GM12878 (cell line): ENCODE measurements at regions not wholly inside any gene's neighbourhood (a gene's known extent, or its start where the extent isn't known, plus 50 kb on each side); places are given as distances from the start of the nearest gene placed in this dataset.

Source experiments
- ATAC-seq: fragments of 200-7000 bp; cut with Tn5 transposase; 3 replicates; pipeline ENCODE4 v1.9.1; 2020; ENCODE audit warnings: mild to moderate bottlenecking, moderate library complexity
- BruUV-seq: library from RNA; stranded (reverse); fragments of 400-500 nt; replicated peaks from 2 replicates; lab custom pipeline; 2021; lab: Mats Ljungman, UMichigan
- CTCF ChIA-PET: fragments of 300-600 bp; sonication (Branson Sonifier 250); formaldehyde crosslinking; extraction: SDS; loops from one replicate; lab custom pipeline; 2021; ENCODE audit warnings: inconsistent platforms; lab: Yijun Ruan, JAX
- POLR2A ChIA-PET: fragments of 350-600 bp; formaldehyde crosslinking; extraction: SDS; loops from one replicate; lab custom pipeline; 2021; ENCODE audit warnings: inconsistent platforms; lab: Charles Lee
- RAD21 ChIA-PET: fragments of 300-600 bp; sonication (Branson Sonifier 250); formaldehyde crosslinking; loops from one replicate; lab custom pipeline; 2023; ENCODE audit warnings: antibody characterized with exemption; ENCODE audit not compliant: unreplicated experiment; lab: Charles Lee
- SMC1A ChIA-PET: fragments of 300-600 bp; sonication (Branson Sonifier 250); formaldehyde crosslinking; loops from one replicate; lab custom pipeline; 2023; ENCODE audit not compliant: unreplicated experiment, uncharacterized antibody; lab: Charles Lee
- DNase-seq: peaks from one replicate; pipeline ENCODE4 v3.0.0-alpha.2; 2011; ENCODE audit warnings: low read depth, low spot score
- FAIRE-seq: peaks from 3 replicates; lab custom pipeline; 2011; peaks lifted over from hg19 to GRCh38; lab: Jason Lieb, UNC
- H2AFZ ChIP-seq: 2 replicates; pipeline ENCODE4 v1.6.0; 2011; ENCODE audit warnings: low read depth, low read length, control low read depth; ENCODE audit not compliant: control insufficient read depth
- H3K27ac ChIP-seq: 2 replicates; pipeline ENCODE4 v1.5.1; 2011; ENCODE audit warnings: control low read depth; ENCODE audit not compliant: control insufficient read depth, insufficient read depth
- H3K27me3 ChIP-seq, 2 experiments: replicated peaks in 1 of 2; 2 replicates each; pipeline versions ENCODE4 v1.6.0 to v1.6.1; 2011; ENCODE audit warnings: low read length in 1 of 2; ENCODE audit not compliant: control insufficient read depth in 2 of 2, insufficient read depth in 2 of 2
- H3K36me3 ChIP-seq, 2 experiments: 2 replicates each; pipeline ENCODE4 v1.5.1; 2011; ENCODE audit warnings: low read length in 1 of 2; ENCODE audit not compliant: control insufficient read depth in 2 of 2, insufficient read depth in 2 of 2
- H3K4me1 ChIP-seq: 2 replicates; pipeline ENCODE4 v1.6.1; 2011; ENCODE audit warnings: mild to moderate bottlenecking, low read length, moderate library complexity, mixed read lengths; ENCODE audit not compliant: control insufficient read depth, insufficient read depth
- H3K4me2 ChIP-seq: 2 replicates; pipeline ENCODE4 v1.6.0; 2011; ENCODE audit warnings: control low read depth; ENCODE audit not compliant: control insufficient read depth, insufficient read depth
- H3K4me3 ChIP-seq: fragments of 200-600 bp; sonication (generic); 2 replicates; pipeline ENCODE4 v1.5.1; 2016
- H3K79me2 ChIP-seq: 2 replicates; pipeline ENCODE4 v1.6.0; 2011; ENCODE audit warnings: low read length; ENCODE audit not compliant: control insufficient read depth, insufficient read depth
- H3K9ac ChIP-seq: 2 replicates; pipeline ENCODE4 v1.8.0; 2011; ENCODE audit warnings: low read length, control low read depth, mixed read lengths; ENCODE audit not compliant: control insufficient read depth, insufficient read depth
- H3K9me3 ChIP-seq: replicated peaks from 3 replicates; pipeline ENCODE4 v1.5.1; 2011; ENCODE audit warnings: mild to moderate bottlenecking, low read length; ENCODE audit not compliant: control insufficient read depth, insufficient read depth
- H4K20me1 ChIP-seq: 2 replicates; pipeline ENCODE4 v1.6.0; 2011; ENCODE audit not compliant: control insufficient read depth, insufficient read depth
- ETV6 ChIP-seq, 2 experiments: fragments of 450-650 bp in 1 of 2; IDR thresholded peaks in 1 of 2; conservative IDR thresholded peaks in 1 of 2; 2 replicates each; pipeline ENCODE4 v1.6.1; 2014; ENCODE audit warnings: antibody characterized with exemption in 1 of 2, borderline replicate concordance in 1 of 2, low read depth in 1 of 2, mild to moderate bottlenecking in 1 of 2, moderate library complexity in 1 of 2
- HDGF ChIP-seq: fragments of 450-650 bp; IDR thresholded peaks from 2 replicates; pipeline ENCODE4 v1.6.1; 2016; ENCODE audit warnings: antibody characterized with exemption
- IKZF1 ChIP-seq: fragments of 450-650 bp; conservative IDR thresholded peaks from 2 replicates; pipeline ENCODE4 v1.6.1; 2017; ENCODE audit warnings: antibody characterized with exemption, mild to moderate bottlenecking
- SREBF1 ChIP-seq: IDR thresholded peaks from 2 replicates; pipeline ENCODE4 v1.6.1; 2012; ENCODE audit warnings: mild to moderate bottlenecking, low read length
- TAF1 ChIP-seq: IDR thresholded peaks from 2 replicates; pipeline ENCODE4 v1.6.1; 2011; ENCODE audit warnings: mild to moderate bottlenecking, low read depth, low read length, borderline replicate concordance
- USF2 ChIP-seq: IDR thresholded peaks from 2 replicates; pipeline ENCODE4 v1.6.1; 2011; ENCODE audit warnings: low read depth, low read length, improper control_type of control experiment, borderline replicate concordance
- WGBS: methylation state at CpG from one replicate; pipeline ENCODE4 v1.1.6; 2016; ENCODE audit warnings: low lambda C conversion rate; ENCODE audit not compliant: insufficient replicate concordance, insufficient coverage; ENCODE audit errors: missing lambda C conversion rate; 5-methylcytosine and 5-hydroxymethylcytosine counted together
- in situ Hi-C: fragments of 300-500 bp; cut with MboI; formaldehyde crosslinking; loops from 9 replicates; pipeline ENCODE4 v1.14.3; 2018; ENCODE audit warnings: mixed read lengths
- intact Hi-C: fragments of 100-400 bp; cut with micrococcal nuclease; formaldehyde crosslinking; loops from one replicate; pipeline ENCODE4 v1.14.2; 2022; ENCODE audit not compliant: unreplicated experiment
- TF ChIP-seq, protein P1 (sequence below): fragments of 450-650 bp; IDR thresholded peaks from 2 replicates; pipeline ENCODE4 v1.6.1; 2017; ENCODE audit warnings: mild to moderate bottlenecking, moderate library complexity

DNA sequence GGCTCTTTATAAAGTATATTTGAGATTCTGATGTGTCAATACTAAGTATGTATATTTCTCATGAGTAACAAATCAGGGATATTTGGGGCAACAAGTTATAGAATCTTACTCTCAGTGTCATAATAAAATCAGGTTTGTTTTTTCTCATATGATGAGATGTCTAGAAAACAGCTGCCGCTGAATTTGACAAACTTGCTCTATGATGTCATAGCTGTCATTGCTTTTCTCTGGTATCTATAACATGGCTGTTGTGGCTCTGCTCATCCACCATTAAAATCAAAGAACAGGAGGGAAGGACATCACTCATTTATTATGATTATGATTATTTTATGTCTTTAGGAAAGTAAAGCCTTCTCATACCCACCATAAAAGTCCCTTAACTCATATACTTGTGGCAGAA is 417.2 kb upstream of the LRRTM4 start:
- Histone ChIP-seq H3K9ac (no peak overlapping the region), H3K4me1 (no peaks in the 10 kb centered on the region), H3K27me3 (no peaks in the 10 kb centered on the region), H3K9me3 (no peaks in the 10 kb centered on the region), H3K4me3 (no peak overlapping the region), H3K36me3 (no peaks in the 10 kb centered on the region), H3K4me2 (no peak overlapping the region), H2AFZ (no peak overlapping the region), H3K79me2 (no peaks in the 10 kb centered on the region), H4K20me1 (no peaks in the 10 kb centered on the region), H3K27ac (no peak overlapping the region)
- in situ Hi-C loops (no loop called here), intact Hi-C loops (no loop called here)
- DNase-seq (no peak), ATAC-seq (no peak), FAIRE-seq (no peak)
- 0% methylated on average over 1 of the region's 1 CpG for WGBS
- ChIA-PET SMC1A (no interaction called here), CTCF (no interaction called here), POLR2A (no interaction called here), RAD21 (no interaction called here)
- BruUV-seq = no TSS peak
- no peak for TF ChIP-seq ETV6 (conservative IDR thresholded peaks at IDR 0.05 in 1 of 2, IDR thresholded peaks at IDR 0.05 in 1 of 2; ENCODE audit: borderline replicate concordance in 1 of 2, low read depth in 1 of 2)
- TF ChIP-seq IKZF1 = no peak

DNA sequence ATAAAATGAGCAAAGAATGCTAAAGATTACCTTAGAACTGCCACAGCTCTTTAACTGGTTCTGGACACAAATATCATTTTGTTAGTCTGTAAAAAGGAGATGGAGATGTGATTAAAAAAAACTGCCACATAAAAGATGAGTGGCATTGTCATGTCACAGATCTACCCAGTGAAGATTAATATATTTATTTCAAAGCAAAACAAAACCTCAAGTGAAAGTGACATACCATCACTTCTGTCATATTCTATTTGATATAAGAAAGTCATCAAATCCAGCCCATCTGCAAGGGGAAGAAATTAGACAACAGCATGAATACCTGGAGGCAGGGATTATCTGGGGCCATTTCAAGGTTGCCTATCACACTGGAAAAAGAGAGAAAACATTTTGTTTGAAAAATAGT is 417.6 kb upstream of the LRRTM4 start:
- ATAC-seq (no peak), FAIRE-seq (no peak), DNase-seq (no peak)
- BruUV-seq = no TSS peak
- no peaks in the 10 kb centered on the region for H3K27me3 ChIP-seq
- H3K36me3 ChIP-seq = no peaks in the 10 kb centered on the region
- H3K79me2 ChIP-seq = no peaks in the 10 kb centered on the region
- no peak overlapping the region for H2AFZ ChIP-seq
- no peak overlapping the region for H3K9ac ChIP-seq
- in situ Hi-C loops = no loop called here
- CTCF ChIA-PET = no interaction called here
- H4K20me1 ChIP-seq = no peaks in the 10 kb centered on the region
- RAD21 ChIA-PET = no interaction called here
- TF ChIP-seq HDGF (no peak), TAF1 (no peak), USF2 (no peak), SREBF1 (no peak)
- TF ChIP-seq, protein P1, sequence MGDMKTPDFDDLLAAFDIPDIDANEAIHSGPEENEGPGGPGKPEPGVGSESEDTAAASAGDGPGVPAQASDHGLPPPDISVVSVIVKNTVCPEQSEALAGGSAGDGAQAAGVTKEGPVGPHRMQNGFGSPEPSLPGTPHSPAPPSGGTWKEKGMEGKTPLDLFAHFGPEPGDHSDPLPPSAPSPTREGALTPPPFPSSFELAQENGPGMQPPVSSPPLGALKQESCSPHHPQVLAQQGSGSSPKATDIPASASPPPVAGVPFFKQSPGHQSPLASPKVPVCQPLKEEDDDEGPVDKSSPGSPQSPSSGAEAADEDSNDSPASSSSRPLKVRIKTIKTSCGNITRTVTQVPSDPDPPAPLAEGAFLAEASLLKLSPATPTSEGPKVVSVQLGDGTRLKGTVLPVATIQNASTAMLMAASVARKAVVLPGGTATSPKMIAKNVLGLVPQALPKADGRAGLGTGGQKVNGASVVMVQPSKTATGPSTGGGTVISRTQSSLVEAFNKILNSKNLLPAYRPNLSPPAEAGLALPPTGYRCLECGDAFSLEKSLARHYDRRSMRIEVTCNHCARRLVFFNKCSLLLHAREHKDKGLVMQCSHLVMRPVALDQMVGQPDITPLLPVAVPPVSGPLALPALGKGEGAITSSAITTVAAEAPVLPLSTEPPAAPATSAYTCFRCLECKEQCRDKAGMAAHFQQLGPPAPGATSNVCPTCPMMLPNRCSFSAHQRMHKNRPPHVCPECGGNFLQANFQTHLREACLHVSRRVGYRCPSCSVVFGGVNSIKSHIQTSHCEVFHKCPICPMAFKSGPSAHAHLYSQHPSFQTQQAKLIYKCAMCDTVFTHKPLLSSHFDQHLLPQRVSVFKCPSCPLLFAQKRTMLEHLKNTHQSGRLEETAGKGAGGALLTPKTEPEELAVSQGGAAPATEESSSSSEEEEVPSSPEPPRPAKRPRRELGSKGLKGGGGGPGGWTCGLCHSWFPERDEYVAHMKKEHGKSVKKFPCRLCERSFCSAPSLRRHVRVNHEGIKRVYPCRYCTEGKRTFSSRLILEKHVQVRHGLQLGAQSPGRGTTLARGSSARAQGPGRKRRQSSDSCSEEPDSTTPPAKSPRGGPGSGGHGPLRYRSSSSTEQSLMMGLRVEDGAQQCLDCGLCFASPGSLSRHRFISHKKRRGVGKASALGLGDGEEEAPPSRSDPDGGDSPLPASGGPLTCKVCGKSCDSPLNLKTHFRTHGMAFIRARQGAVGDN = no peak
- H3K9me3 ChIP-seq = no peaks in the 10 kb centered on the region
- POLR2A ChIA-PET = no interaction called here
- no peak overlapping the region for H3K4me3 ChIP-seq
- no peak overlapping the region for H3K27ac ChIP-seq
- intact Hi-C loops = no loop called here
- H3K4me2 ChIP-seq = no peak overlapping the region
- no peaks in the 10 kb centered on the region for H3K4me1 ChIP-seq
- SMC1A ChIA-PET = no interaction called here
